ENCODE measurements at regions not wholly inside any gene's neighbourhood (a gene's known extent, or its start where the extent isn't known, plus 50 kb on each side); places are given as distances from the start of the nearest gene placed in this dataset.

DNA sequence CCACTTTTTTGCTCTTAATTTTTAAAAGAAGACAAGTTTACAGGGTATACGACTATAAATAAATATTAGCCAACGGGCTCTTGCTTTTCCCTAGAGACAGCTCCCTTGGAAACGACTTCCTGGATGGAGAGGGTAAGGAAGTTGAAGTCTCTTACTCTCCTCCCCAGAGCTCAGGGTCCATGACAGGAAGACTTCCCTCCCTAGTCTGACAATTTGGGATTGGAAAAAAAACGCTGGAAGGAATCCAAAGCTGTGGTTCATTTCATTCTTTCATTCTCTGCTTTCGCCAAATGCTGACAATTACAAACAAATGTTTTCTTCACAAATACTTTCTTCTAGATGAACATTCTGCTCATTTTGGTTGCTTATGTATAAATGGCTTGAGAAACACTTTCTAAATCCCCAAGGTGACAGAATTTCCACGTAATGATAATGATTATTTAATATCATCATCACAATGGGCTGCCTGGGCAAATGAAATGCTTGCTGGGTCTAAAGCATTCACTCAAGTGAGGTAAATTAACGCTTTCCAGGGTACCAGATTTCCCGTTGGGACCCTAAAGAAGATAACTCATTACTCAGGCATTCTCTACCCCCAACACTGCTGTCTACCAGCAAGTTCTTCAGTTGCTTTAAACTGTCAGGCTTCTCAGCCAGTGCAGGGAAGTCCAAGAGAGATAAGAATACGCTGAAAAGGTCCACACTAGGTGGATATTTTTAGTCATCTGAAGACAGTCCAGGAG is 139.8 kb upstream of the SLC30A5 start:
- Histone ChIP-seq H4K20me1 (ENCODE audit: insufficient read depth, low read length) (no peaks in the 10 kb centered on the region), H3K4me2 (ENCODE audit: low read length) (no peak overlapping the region), H3K27me3 (ENCODE audit: insufficient read depth, low read length) (no peaks in the 10 kb centered on the region), H3K9ac (ENCODE audit: low read length) (no peak overlapping the region), H3K79me2 (ENCODE audit: insufficient read depth, low read length) (no peaks in the 10 kb centered on the region), H3F3A (ENCODE audit: insufficient read depth, low read length) (no peaks in the 10 kb centered on the region), H2AFZ (ENCODE audit: low read length) (no peak overlapping the region), H3K4me3 (ENCODE audit: low read depth, low read length, poor library complexity, severe bottlenecking) (no peak overlapping the region), H3K9me3 (ENCODE audit: low read length) (no peaks in the 10 kb centered on the region), H3K9me2 (ENCODE audit: low read depth, low read length) (no peaks in the 10 kb centered on the region), H3K36me3 (ENCODE audit: insufficient read depth, low read length) (no peaks in the 10 kb centered on the region), H3K4me1 (ENCODE audit: insufficient read depth, low read length, severe bottlenecking) (no peaks in the 10 kb centered on the region), H3K27ac (ENCODE audit: low read depth, low read length, poor library complexity, severe bottlenecking) (no peak overlapping the region)
- TF ChIP-seq EZH2 (IDR thresholded peaks at IDR 0.05; ENCODE audit: borderline replicate concordance, low read length) = no peak
- TF ChIP-seq, protein P1, sequence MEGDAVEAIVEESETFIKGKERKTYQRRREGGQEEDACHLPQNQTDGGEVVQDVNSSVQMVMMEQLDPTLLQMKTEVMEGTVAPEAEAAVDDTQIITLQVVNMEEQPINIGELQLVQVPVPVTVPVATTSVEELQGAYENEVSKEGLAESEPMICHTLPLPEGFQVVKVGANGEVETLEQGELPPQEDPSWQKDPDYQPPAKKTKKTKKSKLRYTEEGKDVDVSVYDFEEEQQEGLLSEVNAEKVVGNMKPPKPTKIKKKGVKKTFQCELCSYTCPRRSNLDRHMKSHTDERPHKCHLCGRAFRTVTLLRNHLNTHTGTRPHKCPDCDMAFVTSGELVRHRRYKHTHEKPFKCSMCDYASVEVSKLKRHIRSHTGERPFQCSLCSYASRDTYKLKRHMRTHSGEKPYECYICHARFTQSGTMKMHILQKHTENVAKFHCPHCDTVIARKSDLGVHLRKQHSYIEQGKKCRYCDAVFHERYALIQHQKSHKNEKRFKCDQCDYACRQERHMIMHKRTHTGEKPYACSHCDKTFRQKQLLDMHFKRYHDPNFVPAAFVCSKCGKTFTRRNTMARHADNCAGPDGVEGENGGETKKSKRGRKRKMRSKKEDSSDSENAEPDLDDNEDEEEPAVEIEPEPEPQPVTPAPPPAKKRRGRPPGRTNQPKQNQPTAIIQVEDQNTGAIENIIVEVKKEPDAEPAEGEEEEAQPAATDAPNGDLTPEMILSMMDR (IDR thresholded peaks at IDR 0.05; ENCODE audit: low read length) = no peak

DNA sequence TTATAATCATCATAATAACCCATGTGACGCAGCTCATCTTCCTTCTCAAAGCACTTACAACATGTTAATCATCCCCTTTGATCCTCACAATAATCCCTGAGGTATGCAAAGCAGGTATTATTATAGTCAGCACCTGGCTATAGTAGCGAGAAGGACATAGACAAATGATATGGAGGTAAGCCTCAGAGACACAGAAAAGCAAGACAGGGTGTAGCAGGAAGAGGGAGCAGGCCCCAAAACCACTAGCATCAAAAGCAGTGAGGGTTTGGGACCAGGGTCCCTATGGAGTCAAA is 139.2 kb upstream of the SLC30A5 start:
- H3K9ac ChIP-seq (ENCODE audit: low read length) = no peak overlapping the region
- no peaks in the 10 kb centered on the region for H3K36me3 ChIP-seq (ENCODE audit: insufficient read depth, low read length)
- no peak overlapping the region for H3K4me2 ChIP-seq (ENCODE audit: low read length)
- no peaks in the 10 kb centered on the region for H3F3A ChIP-seq (ENCODE audit: insufficient read depth, low read length)
- TF ChIP-seq, protein P1 (IDR thresholded peaks at IDR 0.05; ENCODE audit: low read length) = no peak
- TF ChIP-seq EZH2 (IDR thresholded peaks at IDR 0.05; ENCODE audit: borderline replicate concordance, low read length) = no peak
- H3K4me1 ChIP-seq (ENCODE audit: insufficient read depth, low read length, severe bottlenecking) = no peaks in the 10 kb centered on the region
- H3K27ac ChIP-seq (ENCODE audit: low read depth, low read length, poor library complexity, severe bottlenecking) = no peak overlapping the region
- H2AFZ ChIP-seq (ENCODE audit: low read length) = no peak overlapping the region
- no peaks in the 10 kb centered on the region for H3K9me3 ChIP-seq (ENCODE audit: low read length)
- no peaks in the 10 kb centered on the region for H3K9me2 ChIP-seq (ENCODE audit: low read depth, low read length)
- no peaks in the 10 kb centered on the region for H3K79me2 ChIP-seq (ENCODE audit: insufficient read depth, low read length)
- H3K27me3 ChIP-seq (ENCODE audit: insufficient read depth, low read length) = no peaks in the 10 kb centered on the region
- H4K20me1 ChIP-seq (ENCODE audit: insufficient read depth, low read length) = no peaks in the 10 kb centered on the region
- no peak overlapping the region for H3K4me3 ChIP-seq (ENCODE audit: low read depth, low read length, poor library complexity, severe bottlenecking)

DNA sequence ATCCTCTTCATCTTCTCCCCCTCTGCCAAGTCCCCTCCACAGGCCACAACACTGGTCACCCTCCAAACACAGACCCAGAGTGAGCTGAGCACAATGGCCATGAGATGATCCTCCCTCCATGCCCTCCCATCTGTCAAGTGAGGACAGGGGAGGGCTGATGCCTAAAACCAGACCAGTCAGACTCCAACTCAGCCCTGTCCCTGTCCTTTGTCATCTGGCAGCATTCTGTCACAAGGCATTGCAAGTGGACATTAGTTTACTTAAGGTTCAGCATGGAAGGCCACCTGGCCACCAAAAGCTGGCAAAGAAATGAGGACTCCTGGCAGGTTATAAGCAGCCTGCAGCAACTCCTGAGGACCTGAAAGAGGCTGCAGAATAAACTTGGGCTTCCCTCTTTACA is 136.2 kb upstream of the SLC30A5 start:
- no peaks in the 10 kb centered on the region for H3K9me2 ChIP-seq (ENCODE audit: low read depth, low read length)
- H3K4me2 ChIP-seq (ENCODE audit: low read length) = no peak overlapping the region
- H3K9me3 ChIP-seq (ENCODE audit: low read length) = no peaks in the 10 kb centered on the region
- no peaks in the 10 kb centered on the region for H3K36me3 ChIP-seq (ENCODE audit: insufficient read depth, low read length)
- H3K9ac ChIP-seq (ENCODE audit: low read length) = no peak overlapping the region
- no peaks in the 10 kb centered on the region for H3K27me3 ChIP-seq (ENCODE audit: insufficient read depth, low read length)
- no peak overlapping the region for H3K4me3 ChIP-seq (ENCODE audit: low read depth, low read length, poor library complexity, severe bottlenecking)
- no peak overlapping the region for H2AFZ ChIP-seq (ENCODE audit: low read length)
- H3K27ac ChIP-seq (ENCODE audit: low read depth, low read length, poor library complexity, severe bottlenecking) = no peak overlapping the region
- H3K4me1 ChIP-seq (ENCODE audit: insufficient read depth, low read length, severe bottlenecking) = no peaks in the 10 kb centered on the region
- TF ChIP-seq EZH2 (IDR thresholded peaks at IDR 0.05; ENCODE audit: borderline replicate concordance, low read length) = no peak
- TF ChIP-seq, protein P1 (IDR thresholded peaks at IDR 0.05; ENCODE audit: low read length) = no peak
- H4K20me1 ChIP-seq (ENCODE audit: insufficient read depth, low read length) = no peaks in the 10 kb centered on the region
- no peaks in the 10 kb centered on the region for H3F3A ChIP-seq (ENCODE audit: insufficient read depth, low read length)
- H3K79me2 ChIP-seq (ENCODE audit: insufficient read depth, low read length) = no peaks in the 10 kb centered on the region
